Gastroesophageal sphincter (tissue), 4 donors: ENCODE measurements at regions not wholly inside any gene's neighbourhood (a gene's known extent, or its start where the extent isn't known, plus 50 kb on each side); places are given as distances from the start of the nearest gene placed in this dataset.
"Not testable (repeated sequence)": the region's sequence is repeated elsewhere in the genome, so short reads cannot be mapped to it uniquely, and the experiment has no call there.

Experiments
- ATAC-seq: fragments of 150-250 bp; one replicate; pipeline ENCODE4 v1.9.1; 2016; ENCODE audit warnings: mild to moderate bottlenecking, moderate library complexity
- H3K27ac ChIP-seq, 4 donors: fragments of 200-600 bp; sonication (generic) in 3 of 4; 1 replicate in 3 of 4; 2 replicates in 1 of 4; pipeline ENCODE4 v1.5.1; 2016 to 2019
- H3K27me3 ChIP-seq: fragments of 200-600 bp; sonication (generic); one replicate; pipeline ENCODE4 v1.5.1; 2019
- H3K36me3 ChIP-seq, 2 donors: fragments of 200-600 bp; sonication (generic); one replicate each; pipeline ENCODE4 v1.5.1; 2019; ENCODE audit warnings: control low read depth in 1 of 2
- H3K4me1 ChIP-seq, 3 donors: fragments of 200-600 bp; sonication (generic); 1 replicate in 2 of 3; 2 replicates in 1 of 3; pipeline ENCODE4 v1.5.1; 2016 to 2019; ENCODE audit warnings: control low read depth in 2 of 3
- H3K4me3 ChIP-seq, 2 donors: fragments of 200-600 bp; sonication (generic); one replicate each; pipeline ENCODE4 v1.5.1; 2019; ENCODE audit warnings: mild to moderate bottlenecking in 1 of 2, moderate library complexity in 1 of 2
- H3K9me3 ChIP-seq, 3 donors: fragments of 200-600 bp; sonication (generic); one replicate each; pipeline ENCODE4 v1.5.1; 2017 to 2019; ENCODE audit warnings: control low read depth in 2 of 3
- CTCF ChIP-seq, 4 experiments: fragments of 200-600 bp in 2 of 4; fragments of 450-650 bp in 2 of 4; sonication (generic) in 1 of 4; IDR thresholded peaks; one replicate each; pipeline ENCODE4 v1.5.1; 2017 to 2019; ENCODE audit warnings: antibody characterized with exemption in 4 of 4, mild to moderate bottlenecking in 2 of 4, moderate library complexity in 2 of 4
- EP300 ChIP-seq: sonication (generic); formaldehyde crosslinking; IDR thresholded peaks from one replicate; pipeline ENCODE4 v1.6.1; 2017; ENCODE audit warnings: antibody characterized with exemption, mild to moderate bottlenecking
- POLR2A ChIP-seq, 2 donors: fragments of 450-650 bp; IDR thresholded peaks; one replicate each; pipeline ENCODE4 v1.6.1; 2017; ENCODE audit warnings: antibody characterized with exemption in 2 of 2, mild to moderate bottlenecking in 2 of 2, moderate library complexity in 1 of 2
- POLR2AphosphoS5 ChIP-seq: sonication (generic); formaldehyde crosslinking; IDR thresholded peaks from one replicate; pipeline ENCODE4 v1.6.1; 2017; ENCODE audit warnings: antibody characterized with exemption
- WGBS, 2 donors: methylation state at CpG; one replicate each; pipeline ENCODE4 v1.1.5; 2018; ENCODE audit warnings: low coverage in 1 of 2; 5-methylcytosine and 5-hydroxymethylcytosine counted together

- H3K27ac ChIP-seq, result no peak overlapping the region
- no peaks in the 10 kb centered on the region for H3K27me3 ChIP-seq
- no peaks in the 10 kb centered on the region for H3K4me1 ChIP-seq
- TF ChIP-seq CTCF (IDR thresholded peaks at IDR 0.05), result no peak
- TF ChIP-seq POLR2A (IDR thresholded peaks at IDR 0.05), result no peak
- TF ChIP-seq EP300, result no peak
- no peak for TF ChIP-seq POLR2AphosphoS5
- no peaks in the 10 kb centered on the region for H3K36me3 ChIP-seq
- H3K9me3 ChIP-seq, result no peaks in the 10 kb centered on the region
- no peak overlapping the region for H3K4me3 ChIP-seq
- ATAC-seq, result no peak
- 89 to 100% methylated on average over 1 of the region's 1 CpG for WGBS, 2 donors
Measured at GRCh38 chr7:121696954-121697353, 176.0 kb upstream of the PTPRZ1 start.

GRCh38 chr7:121689749-121690148, 183.2 kb upstream of the PTPRZ1 start:
- no peak for ATAC-seq
- Histone ChIP-seq H3K4me1 (no peaks in the 10 kb centered on the region), H3K27me3 (no peaks in the 10 kb centered on the region), H3K27ac (no peak overlapping the region), H3K36me3 (no peaks in the 10 kb centered on the region), H3K4me3 (no peak overlapping the region), H3K9me3 (no peaks in the 10 kb centered on the region)
- WGBS, 2 donors, result 46 to 79% methylated on average over 3 of the region's 3 CpGs
- TF ChIP-seq POLR2AphosphoS5 (no peak), EP300 (no peak), CTCF (IDR thresholded peaks at IDR 0.05) (no peak), POLR2A (IDR thresholded peaks at IDR 0.05) (no peak)

GRCh38 chr7:121681700-121682099, 191.3 kb upstream of the PTPRZ1 start:
- Histone ChIP-seq H3K36me3 (no peaks in the 10 kb centered on the region), H3K4me1 (no peaks in the 10 kb centered on the region), H3K27ac (no peak overlapping the region), H3K27me3 (no peaks in the 10 kb centered on the region), H3K4me3 (no peak overlapping the region), H3K9me3 (no peaks in the 10 kb centered on the region)
- no peak for TF ChIP-seq CTCF (IDR thresholded peaks at IDR 0.05)
- TF ChIP-seq EP300, result no peak
- TF ChIP-seq POLR2A (IDR thresholded peaks at IDR 0.05), result no peak
- no peak for TF ChIP-seq POLR2AphosphoS5
- WGBS, 2 donors, result 80 to 91% methylated on average over 3 of the region's 3 CpGs
- ATAC-seq, result no peak

- ATAC-seq, result no peak
- no peak overlapping the region for H3K4me3 ChIP-seq
- TF ChIP-seq EP300 (no peak), POLR2AphosphoS5 (no peak), CTCF (IDR thresholded peaks at IDR 0.05) (no peak), POLR2A (IDR thresholded peaks at IDR 0.05) (no peak)
Measured at GRCh38 chr7:121676168-121676567, 196.8 kb upstream of the PTPRZ1 start.

GRCh38 chr7:121674455-121674854, 198.5 kb upstream of the PTPRZ1 start:
- not testable (repeated sequence) for H3K4me3 ChIP-seq, H3K4me1 ChIP-seq, H3K27me3 ChIP-seq, H3K9me3 ChIP-seq, H3K27ac ChIP-seq, H3K36me3 ChIP-seq, ATAC-seq
- 87 to 88% methylated on average over 2 of the region's 2 CpGs for WGBS, 2 donors

More at GRCh38 chr7:121676168-121676567, 196.8 kb upstream of the PTPRZ1 start:
- Histone ChIP-seq H3K36me3 (no peaks in the 10 kb centered on the region), H3K9me3 (no peaks in the 10 kb centered on the region), H3K4me1 (no peaks in the 10 kb centered on the region), H3K27me3 (no peaks in the 10 kb centered on the region), H3K27ac (no peak overlapping the region)
- WGBS, 2 donors, result 50 to 57% methylated on average over 3 of the region's 3 CpGs

GRCh38 chr7:121669144-121669543, 203.8 kb upstream of the PTPRZ1 start:
- Histone ChIP-seq H3K36me3 (no peaks in the 10 kb centered on the region), H3K27ac (no peak overlapping the region), H3K4me1 (no peaks in the 10 kb centered on the region), H3K27me3 (no peaks in the 10 kb centered on the region), H3K4me3 (no peak overlapping the region), H3K9me3 (peaks cover 0 to 14% (median 0%) of the 10 kb centered on the region in 3 donors)
- no peak for TF ChIP-seq POLR2A (IDR thresholded peaks at IDR 0.05)
- no peak for TF ChIP-seq EP300
- TF ChIP-seq CTCF (IDR thresholded peaks at IDR 0.05), result no peak
- no peak for TF ChIP-seq POLR2AphosphoS5
- no peak for ATAC-seq
